HG02973 (cell line): ENCODE measurements at regions not wholly inside any gene's neighbourhood (a gene's known extent, or its start where the extent isn't known, plus 50 kb on each side); places are given as distances from the start of the nearest gene placed in this dataset.

Experiments
- ATAC-seq: cut with Tn5 transposase; IDR thresholded peaks from one replicate; pipeline ENCODE4 v1.9.1; 2021; ENCODE audit warnings: moderate library complexity; ENCODE audit not compliant: unreplicated experiment

DNA sequence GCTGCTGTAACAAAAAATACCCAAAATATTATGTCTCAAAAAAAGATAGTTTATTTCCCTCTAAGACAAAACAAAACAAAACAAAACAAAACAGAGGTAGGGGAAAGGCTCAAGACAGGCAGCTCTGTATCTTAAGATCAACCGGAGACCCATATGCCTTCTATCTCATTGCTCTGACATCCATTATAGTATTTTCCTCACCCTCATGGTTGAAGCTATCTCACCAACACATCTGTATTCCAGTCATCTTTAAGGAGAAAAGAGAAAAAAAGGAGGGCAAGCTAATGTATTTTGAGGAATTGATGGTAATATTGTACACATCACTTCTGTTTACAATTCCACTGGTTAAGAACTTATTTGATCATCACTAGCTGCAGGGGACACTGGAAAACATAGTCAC, 239.7 kb downstream of the ICOS start:
- no peak for ATAC-seq

DNA sequence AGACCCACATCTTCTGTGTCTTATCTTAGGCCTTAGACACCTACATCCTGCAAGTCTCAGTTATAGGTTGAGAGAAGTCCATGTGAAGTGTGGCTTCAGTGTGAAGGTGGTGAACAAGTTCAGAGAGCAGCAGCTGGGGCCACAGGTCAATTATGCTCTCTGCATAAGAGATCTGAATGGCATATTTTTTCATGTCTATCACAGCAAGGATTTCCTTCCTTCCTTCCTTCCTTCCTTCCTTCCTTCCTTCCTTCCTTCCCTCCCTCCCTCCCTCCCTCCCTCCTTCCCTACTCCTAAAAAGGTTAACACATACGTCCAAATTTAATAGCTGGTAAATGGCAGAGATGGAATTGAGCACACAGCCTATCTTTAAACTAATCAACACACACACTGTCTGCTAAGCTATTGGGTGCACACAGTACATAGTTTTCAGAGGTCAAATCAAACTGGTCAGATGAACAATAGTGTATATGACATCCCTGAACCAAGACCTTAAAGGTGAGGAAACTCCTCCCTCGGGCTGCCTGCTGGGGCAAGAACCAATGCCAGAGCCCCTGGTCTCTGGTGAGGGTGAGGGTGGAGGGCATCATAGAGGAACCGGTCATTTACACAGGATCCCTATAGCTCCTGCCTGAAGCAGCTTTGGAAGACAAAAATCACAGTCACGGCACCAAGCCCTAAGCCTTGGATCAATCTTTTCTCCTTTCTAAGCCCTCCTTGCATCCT, 240.9 kb downstream of the ICOS start:
- peak; percentile 22 for ATAC-seq

DNA sequence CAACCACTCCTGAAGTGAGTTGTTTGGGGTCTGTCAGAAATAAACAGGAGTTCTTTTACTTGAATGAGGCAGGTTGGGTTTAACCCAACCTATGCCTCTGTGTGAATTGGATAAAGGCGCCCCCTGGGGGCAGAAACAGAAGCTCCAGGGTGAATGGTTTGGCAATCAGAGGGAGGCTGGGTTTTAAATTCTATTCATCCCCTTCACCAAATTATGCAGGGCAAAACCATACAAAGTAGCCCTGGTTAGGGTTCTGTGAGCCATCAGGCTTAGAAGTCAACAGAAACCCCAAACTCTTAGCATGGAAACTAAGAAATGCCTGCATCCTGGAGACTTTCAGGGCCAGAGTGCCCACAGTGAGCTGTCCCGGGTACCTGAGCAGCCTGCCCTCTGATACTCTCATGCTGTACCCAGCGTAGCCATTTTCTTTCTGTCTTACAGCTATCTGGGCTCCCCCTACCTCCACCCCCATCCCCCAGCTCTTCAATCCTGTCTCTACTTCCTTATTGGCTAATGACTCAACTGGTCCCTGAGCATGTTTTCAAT, 241.5 kb downstream of the ICOS start:
- ATAC-seq, result peak; percentile 63

DNA sequence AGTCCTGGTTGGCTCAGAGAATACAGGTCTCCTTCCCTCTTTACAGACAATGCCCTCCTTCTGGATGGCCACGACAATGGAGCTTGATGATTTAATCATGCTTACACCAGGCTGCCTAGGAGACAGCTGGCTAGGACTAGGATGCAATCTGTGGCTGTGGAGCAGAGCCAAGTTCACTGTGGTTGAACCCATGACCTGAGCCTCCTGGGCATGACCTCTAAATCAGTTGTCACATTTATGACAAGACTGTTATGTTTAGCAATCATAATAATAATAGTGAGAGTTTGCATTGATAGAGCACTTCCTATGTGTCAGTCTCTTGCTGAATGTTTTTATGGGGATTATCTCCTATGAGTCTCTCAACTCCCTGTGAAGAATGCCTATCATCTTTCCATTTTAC, 244.1 kb downstream of the ICOS start:
- ATAC-seq, result no peak

DNA sequence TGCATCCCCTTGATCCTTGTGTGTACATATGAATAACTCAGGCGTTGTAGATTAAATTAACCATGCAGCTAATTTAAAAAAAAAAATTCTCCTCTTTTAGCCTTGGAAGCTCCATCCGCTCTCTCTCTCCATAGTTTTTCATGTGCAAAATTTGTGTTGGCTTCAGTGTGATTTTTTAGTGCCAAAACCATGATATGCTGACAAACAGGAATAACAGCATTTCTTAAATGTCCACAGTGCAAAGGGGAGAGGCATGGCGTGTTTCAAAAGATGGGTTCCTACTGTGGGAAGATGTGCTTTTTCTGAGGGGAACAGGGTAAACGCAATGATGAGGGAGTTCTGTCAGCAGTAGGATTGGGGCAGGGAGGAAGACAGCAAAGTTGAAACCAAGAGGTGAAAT, 247.0 kb downstream of the ICOS start:
- ATAC-seq, result no peak

DNA sequence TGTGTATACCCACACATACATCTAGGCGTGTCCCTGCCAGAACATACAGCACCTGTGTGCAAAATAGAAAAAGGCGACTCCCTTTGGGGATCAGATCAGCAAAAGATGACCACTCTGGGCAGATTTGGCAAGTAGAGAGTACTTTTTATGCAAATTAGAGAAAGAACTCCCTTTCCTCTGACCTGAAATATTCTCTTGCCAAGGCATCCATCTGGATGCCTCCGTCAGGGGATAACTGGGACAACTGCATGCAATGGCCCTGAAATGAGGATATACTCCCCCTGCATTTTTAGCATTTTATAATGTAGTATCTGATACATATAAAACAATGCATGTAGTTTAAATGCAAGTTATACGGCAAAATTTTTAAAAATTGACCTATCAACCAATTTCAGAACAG, 247.7 kb downstream of the ICOS start:
- ATAC-seq, result no peak

DNA sequence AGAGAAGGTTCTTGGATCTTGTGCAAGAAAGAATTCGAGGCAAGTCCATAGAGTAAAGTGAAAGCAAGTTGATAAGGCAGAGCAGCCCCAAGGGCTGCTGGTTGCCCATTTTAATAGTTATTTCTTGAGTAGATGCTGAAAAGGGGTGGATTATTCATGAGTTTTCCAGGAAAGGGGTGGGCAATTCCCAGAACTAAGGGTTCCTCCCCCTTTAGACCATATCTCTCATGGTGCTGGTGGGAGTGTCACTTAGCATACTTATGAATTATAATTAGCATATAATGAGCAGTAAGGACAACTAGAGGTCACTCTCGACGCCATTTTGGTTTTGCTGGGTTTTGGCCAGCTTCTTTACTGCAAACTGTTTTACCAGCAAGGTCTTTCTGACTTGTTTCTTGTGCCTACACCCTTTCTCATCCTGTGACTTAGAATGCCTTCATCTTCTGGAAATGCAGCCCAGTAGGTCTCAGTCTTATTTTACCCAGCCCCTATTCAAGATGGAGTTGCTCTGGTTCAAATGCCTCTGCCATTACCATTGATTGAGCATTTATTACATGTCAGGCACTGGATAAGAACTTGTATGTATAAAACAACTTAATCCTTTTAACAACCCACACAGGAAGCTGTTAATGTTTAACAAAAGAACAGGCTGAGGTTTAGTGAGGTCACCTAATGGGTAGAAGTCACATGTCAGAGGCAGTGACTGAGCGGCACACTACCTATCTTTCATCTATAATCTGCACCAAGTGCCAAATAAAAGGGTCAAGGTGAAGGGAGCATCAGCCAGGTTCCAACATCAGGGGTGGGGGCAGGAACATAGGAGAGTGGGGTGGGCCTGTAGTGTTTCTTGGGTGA, 250.9 kb downstream of the ICOS start:
- ATAC-seq, result no peak

DNA sequence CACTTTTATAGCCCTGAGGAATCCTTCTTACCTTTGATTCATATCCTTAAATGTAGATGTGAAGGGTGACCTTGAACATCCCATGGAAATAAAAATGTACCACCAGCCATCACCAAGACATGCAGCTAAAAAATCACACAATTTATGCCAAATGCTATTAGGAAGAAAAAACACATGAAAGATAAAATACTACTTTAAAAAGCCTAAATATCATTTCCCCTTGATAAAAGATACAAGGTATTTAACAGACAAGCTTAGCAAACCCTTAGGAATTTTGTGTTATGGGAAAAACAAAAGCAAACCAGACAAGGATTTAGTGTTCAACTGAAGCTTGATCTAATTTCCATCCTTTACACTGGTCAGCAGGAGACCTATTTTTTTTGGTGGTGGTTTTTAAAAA, 255.0 kb downstream of the ICOS start:
- ATAC-seq, result no peak

DNA sequence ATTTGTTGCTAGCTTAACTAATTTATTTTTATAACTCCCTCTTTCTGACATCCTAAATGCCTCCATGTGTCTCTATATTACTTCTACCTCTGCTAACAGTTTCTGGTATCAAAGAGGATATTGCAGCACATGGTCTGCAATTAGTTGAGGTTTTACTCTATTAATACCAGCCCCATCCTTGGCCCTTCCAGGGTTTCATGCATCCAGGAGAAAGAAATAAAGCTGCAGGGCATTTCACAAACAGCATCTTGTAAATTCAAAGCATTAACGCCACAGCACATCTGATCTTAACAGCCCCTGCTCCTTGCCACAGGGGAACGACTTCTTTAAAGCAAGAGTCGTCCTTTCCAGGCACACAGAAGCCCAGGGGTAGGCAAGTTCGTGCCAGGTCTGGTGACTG, 258.9 kb downstream of the ICOS start:
- ATAC-seq, result no peak

DNA sequence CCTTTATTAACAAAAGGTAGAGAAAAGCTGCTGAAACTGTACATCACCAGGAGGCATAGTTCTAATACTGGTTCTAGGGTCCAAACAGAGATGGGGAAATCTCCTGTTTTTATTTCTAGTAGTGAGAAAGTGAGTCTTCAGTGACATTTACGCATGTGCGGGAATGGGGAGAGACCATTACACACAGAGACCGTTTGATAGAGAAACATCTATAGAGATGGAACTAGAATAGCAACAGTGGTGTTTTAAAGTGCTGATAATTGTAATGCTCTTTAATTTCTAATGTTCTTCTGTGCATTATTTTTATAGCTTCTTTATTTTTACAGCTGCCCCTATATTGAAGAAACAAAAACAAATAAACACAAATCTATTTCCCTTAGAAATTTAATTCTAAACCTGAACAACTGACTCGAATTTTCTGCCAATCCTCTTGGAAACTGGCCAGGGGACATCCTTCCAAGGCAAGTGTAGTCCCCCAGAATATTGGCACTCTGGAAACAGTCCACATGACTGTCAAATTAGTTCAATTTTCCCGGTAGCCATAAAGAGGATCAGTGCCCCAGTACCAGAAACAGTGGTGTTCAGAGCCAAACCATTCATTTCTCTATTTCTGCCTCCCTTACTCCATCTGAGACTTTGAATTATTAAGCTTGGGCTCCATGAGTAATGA, 260.9 kb downstream of the ICOS start:
- ATAC-seq, result no peak

DNA sequence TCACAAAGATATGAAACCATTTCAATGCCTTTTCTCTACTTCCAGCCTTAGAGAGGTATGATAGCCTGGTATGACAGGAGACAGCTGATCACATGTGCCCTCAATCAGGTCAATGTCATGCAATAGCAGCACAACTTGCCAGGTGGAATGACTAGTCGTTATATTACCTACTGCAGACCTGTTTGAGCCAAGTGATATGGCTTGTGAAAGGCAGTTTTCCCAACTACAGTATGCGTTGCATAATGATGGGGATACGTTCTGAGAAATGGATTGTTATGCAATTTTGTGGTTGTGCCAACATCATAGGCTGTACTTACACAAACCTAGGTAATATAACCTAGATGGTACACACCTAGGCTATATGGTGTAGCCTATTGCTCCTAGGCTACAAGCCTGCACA, 262.8 kb downstream of the ICOS start:
- ATAC-seq, result no peak

DNA sequence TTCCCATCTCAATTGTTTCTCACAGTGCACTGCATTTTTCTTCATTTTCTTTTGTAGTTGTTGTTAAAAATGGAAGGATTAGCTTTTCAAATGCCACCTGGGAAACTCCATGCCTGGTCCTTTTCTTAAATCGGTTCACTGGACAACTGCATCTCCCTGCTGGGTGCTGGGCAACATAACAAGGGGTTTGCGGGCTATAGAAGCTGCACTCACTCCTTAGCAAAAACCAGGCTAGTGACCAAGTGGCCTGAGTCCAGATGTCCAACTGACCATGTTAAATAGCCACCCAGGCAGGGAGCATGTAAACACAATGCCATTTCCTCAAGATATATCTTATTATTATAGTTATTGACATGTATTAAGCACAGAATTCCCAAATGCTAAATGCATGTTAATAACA, 264.9 kb downstream of the ICOS start:
- ATAC-seq, result no peak

DNA sequence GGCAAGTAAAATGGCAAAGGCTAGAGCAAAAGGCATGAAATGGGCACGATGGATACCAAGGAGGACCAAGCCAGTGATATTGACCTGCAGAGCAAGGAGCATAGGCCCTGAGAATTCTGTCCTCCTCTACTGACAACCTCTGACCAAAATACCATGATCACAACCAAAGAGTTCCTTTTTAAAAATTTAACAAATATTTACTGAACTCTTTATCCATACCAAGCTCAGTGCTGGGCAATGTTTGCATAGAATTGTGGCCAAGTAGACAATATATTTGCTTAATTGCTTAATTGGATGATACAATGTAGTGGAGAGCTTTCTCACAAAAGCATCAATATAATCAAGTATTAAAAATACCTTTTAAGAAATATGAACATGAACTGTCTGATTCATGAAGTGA, 265.7 kb downstream of the ICOS start:
- no peak for ATAC-seq

DNA sequence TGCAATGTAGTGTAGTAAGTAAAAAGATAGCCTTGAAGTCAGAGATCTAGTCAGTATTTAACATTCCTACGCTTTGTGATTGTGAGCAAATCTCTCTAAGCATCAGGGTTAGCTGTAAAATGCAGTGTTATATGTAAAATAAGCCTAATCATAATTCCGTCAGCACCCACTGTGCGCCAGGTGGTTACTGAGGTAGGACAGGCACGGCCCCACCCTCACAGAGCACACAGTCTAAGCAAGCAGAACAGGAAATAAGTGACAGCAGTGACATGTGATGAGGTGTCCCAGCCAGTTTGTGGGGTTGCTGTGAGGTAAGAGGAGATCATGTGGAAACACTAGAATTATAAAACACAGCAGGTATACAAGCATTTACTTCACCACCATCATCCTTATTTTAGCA, 267.1 kb downstream of the ICOS start:
- ATAC-seq, result no peak

DNA sequence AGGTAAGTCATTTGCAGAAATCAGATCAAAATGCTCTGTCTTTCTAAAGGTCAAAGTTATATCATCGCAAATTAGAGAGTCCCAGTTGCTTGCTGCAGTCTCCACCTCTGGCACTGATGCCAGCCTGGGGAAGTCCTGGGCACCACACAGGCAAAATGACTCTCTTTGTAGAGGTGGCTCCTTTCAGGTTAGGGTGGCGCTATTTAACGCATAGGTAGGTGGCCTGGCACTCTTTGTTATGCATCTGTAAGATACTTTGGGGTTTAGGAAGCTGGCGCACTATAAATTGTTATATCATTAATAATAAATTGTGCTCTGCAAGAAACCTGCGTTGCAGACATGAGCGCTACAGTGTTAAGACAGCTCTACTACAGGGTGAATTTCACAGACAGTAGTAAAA, 268.5 kb downstream of the ICOS start:
- ATAC-seq, result no peak

DNA sequence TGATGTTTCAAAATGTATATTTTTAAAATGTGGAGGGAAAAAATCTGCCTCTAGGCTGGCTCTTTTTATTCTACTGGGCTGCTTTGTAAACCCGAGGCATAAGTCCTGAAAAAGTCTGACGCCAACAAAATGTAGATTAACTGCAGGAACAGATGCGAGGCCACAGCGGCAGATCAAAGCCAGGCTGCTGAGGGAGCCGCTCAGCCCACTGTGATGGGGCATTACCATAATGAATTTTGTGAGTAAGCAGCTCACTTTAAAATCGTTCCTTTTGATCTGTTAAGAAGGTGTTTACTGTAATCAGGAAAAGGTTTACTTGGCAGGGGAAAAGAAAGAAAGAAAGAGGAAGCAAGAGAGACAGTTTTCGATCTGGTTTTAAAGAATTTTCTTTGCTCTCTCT, 269.0 kb downstream of the ICOS start:
- no peak for ATAC-seq

DNA sequence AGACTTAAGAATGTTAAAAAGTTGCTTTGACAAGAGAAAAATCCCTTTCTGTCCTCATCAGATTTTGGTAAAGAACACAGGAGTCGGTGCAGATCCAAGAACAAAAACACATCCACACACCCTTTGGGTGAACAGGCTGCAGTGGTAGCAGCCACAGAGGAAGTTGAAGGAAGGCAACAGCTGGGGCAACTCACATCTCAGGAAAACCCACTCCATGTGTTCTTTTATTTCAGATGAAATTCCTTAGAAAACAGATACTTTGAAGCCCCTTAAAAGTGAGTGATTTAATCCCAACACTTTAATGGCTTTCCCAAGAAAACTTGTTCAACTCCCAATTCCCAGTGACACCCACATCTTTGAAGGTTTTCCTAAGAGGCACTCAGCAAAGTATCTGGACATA, 271.3 kb downstream of the ICOS start:
- ATAC-seq, result no peak

DNA sequence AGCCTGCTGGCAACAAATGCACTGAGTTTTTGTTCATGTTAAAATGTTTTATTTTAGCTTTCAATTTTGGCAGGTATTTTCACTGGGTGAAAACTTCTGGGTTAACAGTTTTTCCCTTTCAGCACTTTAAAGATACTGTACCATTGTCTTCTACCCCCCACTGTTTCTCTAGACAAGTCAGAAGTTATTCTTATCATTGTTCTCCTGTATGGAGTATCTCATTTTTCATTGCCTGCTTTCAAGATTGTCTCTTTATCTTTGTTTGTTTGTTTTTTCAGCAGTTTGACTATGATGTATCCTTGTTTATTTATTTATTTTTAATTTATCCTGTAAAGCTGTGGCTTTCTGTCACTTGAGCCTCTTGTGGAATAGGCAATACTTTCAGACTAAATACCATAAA, 277.0 kb downstream of the ICOS start:
- ATAC-seq, result no peak

DNA sequence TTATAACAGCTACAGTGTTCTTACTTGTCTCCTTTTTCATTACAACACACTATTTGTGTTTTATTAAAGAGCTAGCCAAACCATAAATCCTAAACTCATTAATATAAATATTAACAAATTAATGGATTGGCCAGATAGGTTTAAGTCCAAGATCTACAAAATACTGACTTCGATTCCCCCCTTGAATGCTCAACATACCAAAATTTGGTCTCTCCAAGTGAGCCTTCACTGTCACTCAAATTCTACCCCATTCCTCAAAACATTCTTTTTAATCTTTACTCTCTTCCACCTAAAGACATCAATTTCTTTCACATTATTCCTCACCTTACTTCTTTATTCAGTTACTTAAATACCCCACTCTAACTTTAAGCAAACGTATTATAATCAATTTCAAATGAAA, 281.5 kb downstream of the ICOS start:
- no peak for ATAC-seq

DNA sequence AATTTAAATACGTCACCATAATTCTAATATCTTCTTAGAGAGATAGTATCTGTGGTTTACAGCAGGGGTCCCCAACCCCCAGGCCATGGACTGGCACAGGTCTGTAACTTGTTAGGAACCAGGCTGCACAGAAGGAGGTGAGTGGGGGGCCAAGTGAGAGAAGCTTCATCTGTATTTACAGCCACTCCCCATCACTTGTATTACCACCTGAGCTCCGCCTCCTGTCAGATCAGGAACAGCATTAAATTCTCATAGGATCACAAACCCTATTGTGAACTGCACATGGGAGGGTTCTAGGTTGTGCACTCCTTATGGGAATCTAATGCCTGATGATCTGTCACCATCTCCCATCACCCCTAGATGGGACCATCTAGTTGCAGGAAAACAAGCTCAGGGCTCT, 282.6 kb downstream of the ICOS start:
- no peak for ATAC-seq

DNA sequence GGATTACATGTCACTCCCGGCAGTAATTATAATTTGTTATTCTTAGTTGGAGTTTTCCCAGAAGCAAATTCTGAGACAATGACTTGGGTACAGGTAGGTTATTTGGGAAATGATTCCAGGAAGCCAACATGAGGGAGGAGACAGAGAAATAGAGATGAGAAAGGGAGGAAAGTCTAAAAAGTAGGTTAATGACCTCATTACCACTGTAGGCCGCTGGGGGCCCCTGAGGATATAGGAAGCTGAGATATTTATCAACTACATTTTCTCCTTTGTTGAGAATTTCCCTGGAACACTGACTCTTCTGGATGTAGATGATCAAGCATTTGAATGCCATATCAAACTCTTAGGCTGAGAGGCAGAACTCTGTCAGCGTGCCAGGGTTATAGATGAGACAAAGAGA, 284.3 kb downstream of the ICOS start:
- no peak for ATAC-seq

DNA sequence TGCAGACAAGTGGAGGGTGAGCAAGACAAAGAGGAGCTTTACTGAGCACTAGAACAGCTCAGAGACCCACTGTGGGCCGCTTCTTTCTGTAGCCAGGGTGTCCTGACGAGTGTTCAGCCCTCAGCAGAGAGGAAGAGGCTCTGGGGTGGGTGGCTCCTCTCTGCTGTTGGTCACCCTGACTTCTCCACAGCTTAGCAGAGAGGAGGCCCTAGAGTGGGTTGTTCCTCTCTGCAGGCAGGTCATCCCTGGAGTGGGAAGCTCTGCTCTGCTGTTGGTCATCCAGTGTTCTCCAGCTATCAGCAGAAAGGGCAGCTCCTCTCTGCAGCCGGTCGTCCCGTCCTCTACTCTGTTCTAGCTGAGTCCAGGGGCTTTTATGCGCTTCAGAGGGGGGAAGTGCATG, 286.5 kb downstream of the ICOS start:
- no peak for ATAC-seq
